Activated naive CD4-positive, alpha-beta T cell treated with anti-CD3 and anti-CD28 coated beads, Interleukin-2, amount 50 U/mL, for 16 hours (primary cell): ENCODE measurements at regions not wholly inside any gene's neighbourhood (a gene's known extent, or its start where the extent isn't known, plus 50 kb on each side); places are given as distances from the start of the nearest gene placed in this dataset.
"Not testable (repeated sequence)": the region's sequence is repeated elsewhere in the genome, so short reads cannot be mapped to it uniquely, and the experiment has no call there.

Experiments used
- DNase-seq: peaks from one replicate; pipeline ENCODE4 v3.0.0-alpha.2; 2020

DNA sequence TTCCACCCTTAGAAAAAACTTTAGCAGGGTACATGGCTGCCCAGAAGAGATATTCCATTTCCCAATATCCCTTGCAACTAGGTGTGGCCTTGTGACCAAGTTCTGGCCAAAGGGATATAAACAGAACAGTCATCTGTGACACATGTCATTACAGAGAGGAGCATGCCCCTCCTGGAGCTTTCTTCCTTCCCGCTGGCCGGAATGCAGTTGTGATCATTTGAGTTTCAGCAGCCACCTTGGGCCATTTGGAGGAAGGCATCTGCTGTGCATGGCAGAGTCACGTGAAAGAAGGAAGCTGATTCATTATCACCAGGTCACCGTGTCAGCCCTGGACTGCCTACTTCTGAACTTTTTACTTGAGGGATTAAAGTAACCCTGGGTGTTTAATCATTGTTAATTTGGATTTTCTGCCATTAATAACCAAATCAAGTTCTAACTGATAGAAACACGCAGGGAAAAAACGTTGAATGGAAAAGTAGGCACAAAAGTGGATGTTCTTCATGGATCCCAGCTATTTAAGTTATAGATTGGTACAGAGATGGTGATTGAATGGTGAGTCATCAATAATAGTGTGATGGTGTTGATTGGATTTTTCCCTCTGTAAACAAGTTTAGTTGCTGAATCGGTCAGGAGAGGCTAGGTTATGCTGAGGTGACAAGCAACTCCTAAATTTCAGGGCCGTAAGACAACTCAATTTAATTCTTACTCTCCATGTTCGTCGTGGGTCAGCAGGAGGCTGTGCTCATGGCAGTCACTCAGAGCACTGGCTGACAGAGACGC, 80.7 kb upstream of the CCDC167 start:
- no peak for DNase-seq

DNA sequence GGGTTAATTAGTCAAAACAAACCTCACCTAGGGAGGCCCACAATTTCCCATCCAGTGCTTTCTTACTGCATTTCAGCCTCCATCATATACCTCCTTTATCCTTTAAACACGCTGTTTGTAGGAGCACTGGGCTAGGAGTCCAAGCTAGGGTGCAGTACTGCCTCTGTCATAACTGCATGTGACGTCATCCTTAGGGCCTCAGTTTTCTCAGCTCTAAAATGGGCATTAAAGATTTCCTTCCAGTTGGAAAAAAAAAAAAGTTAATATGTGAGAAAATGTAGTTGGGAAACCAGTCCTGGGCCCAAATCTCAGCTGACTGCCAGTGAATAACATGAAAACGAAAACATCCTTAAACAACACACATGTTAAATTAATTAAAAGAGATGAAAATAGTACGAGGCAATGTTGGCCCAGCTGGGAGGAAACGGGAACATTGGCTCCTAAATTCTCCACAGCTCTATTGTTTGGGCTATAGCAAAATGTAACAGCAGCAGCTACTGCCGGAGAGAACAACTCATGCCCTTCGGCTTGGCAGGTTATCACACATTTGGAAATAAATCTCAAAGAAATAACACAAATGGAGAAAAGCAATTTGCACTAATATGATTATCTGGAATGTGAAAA, 79.9 kb upstream of the CCDC167 start:
- no peak for DNase-seq

DNA sequence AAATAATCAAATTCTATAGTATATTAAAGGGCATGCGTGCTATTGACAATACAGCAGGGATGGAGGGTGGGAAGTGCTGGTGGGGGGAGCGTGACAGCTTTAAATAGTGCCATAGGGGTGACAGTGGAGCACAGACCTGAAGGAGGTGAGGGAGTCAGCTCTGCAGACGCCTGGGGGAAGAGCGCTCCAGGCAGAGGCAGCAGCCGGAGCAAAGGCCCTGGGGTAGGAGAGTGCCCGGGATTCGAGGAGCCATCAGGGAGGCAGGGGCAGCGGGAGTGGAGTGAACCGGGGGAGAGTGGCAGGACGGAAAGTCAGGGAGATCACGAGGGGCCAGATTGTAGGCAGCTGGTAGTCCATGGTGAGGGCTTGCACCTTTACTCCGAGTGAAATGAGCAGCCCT, 78.4 kb upstream of the CCDC167 start:
- no peak for DNase-seq

DNA sequence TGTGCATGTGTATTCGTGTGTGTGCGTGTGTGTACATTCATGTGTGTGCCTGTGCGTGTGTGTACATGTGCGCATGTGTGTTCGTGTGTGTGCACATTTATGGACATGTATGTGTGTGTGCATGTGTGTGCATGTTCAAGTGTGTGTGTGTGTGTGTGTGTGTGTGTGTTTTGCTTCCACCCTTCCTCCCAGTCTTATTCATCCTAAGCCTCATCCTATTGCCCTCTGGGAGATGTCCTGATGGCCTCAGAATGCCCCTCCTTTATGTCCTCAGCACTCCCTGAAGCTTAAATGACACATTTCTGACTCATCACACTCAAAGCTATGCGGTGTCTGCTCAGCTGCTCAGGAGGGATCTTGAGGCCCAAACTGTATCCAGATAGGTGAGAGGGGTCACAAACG, 76.6 kb upstream of the CCDC167 start:
- DNase-seq, result no peak

DNA sequence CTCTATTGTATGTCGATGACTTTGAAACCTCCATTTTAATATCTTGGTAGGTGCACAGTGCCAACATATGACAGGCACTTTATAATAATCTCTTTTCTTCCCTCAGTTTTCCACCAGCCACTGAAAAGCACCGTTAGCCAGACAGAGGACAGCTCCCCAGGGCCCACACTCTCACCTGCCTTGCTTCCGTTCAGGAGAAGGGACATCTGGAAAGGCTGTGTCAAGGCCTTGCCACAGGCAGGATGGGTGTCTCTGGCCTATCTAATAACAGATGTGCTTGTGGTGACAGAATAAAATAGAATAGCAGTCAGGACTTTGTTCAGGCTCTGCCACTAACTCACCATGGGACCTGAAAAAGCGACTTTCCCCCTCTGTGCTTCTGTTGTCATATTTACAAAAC, 75.5 kb upstream of the CCDC167 start:
- no peak for DNase-seq

DNA sequence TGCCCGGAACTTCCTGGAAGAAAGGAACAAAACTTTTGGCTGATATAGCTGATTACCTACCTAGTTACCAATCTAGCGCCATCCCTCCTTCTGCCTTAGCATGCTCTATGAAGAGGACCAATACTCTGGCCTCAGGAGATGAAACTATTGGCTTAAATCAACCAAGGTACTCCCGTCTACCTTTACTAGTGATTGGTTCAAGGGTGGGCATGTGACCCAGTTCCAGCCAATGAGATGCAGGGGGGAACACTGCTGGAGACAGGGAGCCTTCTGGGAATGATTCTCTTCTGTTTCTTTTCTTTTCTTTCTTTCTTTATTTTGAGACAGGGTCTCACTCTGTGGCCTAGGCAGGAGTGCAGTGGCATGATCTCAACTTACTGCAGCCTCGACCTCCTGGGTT, 72.6 kb upstream of the CCDC167 start:
- DNase-seq, result no peak

DNA sequence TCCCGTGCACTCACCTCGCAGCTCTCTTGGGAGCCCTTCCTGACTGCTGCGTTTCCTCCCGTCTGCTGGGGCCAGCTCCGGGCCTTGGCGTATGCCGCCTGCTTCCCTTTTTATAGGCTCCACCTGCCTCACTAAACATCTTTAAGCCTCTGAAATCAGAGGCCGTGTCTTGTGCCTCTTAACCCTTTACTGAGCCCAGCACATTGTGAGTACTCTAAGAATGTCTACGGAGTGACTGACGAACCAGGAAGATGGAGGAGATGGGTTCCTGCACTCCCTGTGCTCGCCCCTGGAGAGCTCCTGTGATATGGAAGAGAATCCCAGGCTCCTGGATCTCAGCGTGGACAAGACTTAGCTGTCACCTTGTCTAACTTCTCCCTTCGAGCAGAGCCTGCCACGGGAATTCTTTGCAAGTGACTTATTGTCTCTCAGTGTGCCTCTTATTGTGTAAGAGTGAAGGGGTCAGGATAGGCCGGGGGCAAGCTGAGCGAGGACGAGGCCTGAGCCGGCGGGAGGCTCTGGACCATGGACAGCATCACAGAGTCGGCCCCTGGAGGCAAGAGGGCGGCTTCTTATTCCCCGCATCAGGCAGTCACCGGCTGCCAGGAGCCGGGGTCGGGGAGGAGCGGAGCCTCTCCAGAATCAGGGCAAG, 70.9 kb upstream of the CCDC167 start:
- no peak for DNase-seq

DNA sequence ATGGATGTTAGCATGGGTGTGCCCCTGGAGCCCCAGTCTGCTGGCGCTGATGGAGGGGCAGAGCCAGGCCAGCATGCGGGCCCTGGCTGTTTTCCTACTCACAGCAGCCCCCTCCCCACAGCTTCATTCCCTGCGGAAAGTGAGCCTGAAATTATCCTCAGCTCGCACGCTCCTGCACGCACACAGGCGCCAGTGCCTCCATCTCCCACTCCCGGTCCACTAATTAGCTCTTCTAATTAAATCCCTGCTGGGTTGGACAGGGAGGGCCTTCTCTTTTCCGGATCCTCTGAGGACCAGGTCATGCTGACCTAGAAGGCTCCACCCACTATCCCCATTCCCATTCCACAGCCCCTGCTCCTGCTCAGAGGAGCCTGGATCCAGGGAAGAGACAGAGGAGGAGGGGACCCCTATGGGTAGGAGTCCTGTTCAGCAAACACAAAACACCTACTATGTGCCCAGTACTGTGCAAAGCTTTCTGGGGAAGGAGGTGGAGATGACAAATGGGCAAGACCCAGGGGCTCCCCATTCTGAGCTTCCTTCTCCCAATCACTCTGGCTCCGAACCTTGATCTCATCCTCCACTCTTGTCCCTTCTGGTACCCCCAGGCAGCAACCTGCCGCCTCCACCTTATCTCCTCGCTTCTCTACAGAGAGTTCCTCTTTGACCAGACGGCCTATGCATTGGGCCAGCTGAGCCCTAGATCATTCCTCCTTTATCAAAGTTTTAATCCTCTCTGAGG, 70.2 kb upstream of the CCDC167 start:
- DNase-seq, result no peak

DNA sequence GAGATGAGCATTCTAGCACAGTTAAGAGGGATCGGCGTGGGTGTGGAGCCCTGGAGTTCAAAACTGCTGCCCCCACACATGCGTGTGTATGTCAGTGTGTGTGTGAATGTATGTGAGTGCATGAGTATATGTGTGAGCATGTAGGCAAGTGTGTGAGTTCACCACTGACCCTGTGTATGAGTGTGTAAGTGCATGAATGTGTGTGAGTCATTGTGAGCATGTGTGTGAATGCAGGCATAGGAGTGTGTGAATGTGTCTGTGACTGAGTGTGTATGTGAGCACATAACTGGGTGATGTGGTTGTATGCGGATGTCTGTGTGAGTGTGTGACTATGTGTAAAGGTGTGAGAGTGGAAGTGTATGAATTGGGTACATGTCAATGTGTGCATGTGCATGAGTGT, 69.6 kb upstream of the CCDC167 start:
- DNase-seq, result no peak

DNA sequence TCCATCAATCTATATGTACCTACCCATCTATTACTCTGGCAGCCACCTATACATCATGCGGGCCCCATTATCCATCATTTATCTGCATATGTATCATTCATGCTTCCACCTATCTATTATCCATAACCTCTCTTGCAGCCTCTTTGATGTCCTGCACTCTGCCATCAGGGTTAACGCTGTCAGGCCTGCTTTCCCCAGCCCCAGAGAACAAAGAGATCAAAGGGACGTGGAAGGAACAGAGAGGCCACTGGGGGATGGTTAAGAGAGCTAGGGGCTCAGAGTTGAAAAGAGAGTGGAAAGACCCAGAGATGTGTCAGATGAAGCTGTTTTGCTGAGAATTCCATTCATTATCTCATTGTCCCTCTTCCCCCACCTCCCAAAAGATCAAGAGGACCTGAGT, 67.3 kb upstream of the CCDC167 start:
- DNase-seq, result no peak

DNA sequence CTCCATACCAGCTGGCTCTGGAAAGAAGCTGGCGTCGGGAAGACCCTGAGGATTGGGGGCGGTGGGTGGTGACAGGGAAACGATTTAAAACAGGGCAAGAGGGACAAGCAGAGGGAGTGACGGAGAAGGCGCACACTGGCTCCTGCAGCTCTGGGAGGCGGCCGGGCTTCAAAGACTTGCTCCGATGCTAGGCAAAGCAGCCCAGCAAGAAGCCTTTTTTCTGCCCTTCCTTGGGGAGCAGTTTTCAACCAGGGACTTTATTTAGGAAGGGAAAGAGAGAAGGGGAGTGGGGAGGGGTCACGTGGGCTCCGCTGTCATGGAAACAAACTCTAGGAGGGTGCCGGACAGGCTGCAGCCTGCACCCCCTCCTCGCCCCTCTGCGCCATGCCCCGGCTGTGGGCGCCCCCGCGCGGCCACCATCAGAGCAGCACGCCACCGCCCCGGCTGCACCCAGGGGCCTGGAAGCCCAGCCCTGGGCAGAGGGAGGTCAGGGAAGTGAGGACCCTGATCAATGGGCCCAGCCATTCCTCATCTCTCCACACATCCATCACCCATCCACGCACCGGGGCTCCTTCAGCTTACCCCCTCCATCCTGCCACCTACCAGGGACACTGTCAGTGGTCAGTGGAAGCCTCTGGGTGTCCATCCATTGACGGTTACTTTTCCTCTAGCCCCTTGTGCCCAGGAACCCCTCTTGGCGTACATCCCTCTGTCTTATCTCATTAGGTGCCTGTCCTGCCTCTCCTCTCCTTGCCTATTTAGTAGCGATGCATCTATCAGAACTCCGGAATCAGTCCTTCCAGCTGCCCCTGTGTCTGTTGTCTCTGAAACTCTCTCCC, 66.6 kb upstream of the CCDC167 start:
- DNase-seq, result peak; percentile 75

DNA sequence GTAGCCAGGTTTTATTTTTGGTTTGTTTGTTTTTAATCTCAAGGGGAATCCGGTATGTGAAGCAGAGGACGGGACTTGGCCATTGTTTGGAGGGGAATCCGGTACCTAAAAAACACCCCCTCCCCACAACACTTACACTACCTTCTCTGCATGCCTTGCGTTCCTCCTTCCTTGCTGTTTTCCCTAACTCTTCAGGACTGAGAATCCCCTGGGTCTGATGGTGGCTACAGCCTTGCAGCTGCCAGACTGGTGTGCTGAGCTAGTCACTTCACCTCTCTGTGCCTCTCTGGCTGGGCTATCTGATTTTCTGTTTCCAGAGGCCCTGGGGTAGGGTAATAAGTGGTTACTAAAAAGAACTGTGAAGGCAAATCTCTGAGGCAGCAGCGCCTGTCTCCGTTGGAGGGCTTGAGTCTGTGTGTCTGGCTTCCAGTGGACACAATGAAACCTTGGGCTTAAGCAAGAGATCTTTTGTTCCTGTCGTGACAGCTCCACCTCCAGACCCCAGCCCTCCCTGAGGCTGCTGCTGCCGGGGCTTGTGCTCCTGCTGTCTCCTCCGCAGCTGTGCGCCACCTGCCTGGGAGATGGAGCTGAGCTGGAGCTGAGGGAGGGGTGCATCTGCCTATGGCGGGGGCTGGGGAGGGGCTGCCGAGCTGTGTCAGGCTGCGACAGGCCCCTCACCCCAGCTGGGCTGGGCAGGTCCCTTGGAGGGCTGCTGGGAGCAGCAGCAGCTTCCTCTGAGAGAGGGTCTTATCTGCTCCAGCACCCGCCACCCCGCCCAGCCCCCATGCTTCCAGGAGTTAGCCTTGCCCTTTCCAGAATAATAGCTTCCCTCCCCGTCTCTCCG, 65.8 kb upstream of the CCDC167 start:
- no peak for DNase-seq

DNA sequence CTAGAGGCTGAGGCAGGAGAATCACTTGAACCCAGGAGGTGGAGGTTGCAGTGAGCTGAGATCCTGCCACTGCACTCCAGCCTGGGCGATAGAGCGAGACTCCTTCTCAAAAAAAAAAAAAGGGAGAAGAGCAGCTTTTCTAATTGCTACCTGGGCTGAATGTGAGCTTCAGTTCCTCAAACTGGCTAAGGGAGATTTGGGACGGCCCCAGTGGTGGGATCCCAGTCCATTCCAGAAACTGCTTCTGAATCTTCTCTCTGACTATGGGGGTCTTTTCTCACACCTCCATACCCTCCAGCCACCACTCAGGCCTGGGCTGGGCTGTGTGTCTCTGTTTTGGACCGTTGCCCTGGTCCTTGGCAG, 63.2 kb upstream of the CCDC167 start:
- not testable (repeated sequence) for DNase-seq

DNA sequence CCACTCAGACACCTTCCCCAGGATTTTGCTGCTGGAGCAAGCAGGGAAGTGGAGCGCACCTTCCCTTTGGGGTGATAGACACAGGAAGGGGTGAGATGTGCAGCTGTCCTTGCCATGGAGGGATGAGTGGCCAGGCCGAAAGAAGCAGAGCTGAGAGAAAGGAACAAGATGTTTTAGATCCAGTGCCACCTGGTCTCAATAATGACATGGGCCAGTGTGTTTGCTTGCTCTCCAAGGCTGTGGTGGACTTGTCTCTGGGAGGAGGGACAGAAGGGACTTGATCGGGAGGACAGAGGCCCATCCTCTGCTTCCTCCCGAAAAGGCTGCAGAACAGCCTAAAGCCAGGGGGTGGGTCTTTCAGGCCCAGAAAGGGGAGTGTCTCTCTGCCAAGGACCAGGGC, 61.7 kb upstream of the CCDC167 start:
- DNase-seq, result no peak

DNA sequence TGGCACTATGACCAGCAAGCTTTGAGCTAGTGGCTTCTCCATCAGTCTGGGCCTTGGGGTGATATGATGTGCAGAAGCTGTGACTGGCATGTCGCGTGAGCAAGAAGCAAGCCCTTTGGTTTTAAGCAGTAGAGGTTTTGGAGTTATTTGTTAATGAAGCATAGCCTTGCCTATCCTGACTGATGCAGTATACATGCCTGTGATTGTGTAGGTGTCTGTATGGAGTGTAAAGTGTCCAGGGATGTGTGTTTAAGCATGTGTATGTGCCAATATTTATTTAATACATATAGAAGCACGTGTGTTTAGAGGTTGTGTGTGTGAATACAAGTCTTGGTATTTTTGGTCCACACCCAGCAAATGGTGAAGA, 61.0 kb upstream of the CCDC167 start:
- no peak for DNase-seq

DNA sequence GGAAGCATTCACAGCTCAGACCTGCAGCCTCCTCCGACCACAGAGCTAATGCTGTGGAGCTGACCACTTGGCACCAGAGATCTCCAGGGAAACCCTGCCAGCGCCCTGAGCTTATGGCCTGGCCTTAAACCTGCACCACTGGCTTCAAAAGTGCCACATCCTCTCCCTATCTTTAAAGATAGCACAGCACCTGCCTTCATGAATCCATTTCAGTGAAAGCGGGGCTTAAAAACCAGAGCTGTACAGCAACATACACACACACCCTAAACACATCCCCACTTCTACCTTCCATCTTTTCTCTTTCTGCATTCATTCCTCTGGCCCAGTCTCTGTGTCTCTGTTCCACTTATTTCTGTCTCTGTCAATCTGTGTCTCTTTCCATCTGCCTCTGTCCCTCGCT, 59.8 kb upstream of the CCDC167 start:
- no peak for DNase-seq

DNA sequence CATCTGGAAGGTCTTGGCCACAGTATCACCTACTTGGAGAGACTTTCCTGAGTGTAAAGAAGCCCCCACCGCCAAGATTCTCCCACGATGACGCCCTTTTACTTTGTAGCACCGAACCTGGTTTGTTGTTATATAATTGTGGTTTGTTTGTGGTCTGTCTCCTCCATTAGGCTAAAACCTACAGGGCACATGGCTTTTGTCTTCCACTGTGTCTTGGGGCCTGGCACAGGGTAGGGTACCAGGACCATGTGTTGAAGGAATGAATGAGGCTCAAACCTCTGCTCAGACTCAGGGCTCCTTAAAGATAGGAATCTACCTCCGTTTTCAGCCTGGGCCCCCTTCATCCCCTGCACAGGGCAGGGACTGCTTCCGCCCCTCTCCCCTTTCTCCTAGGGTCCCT, 59.4 kb upstream of the CCDC167 start:
- DNase-seq, result no peak

DNA sequence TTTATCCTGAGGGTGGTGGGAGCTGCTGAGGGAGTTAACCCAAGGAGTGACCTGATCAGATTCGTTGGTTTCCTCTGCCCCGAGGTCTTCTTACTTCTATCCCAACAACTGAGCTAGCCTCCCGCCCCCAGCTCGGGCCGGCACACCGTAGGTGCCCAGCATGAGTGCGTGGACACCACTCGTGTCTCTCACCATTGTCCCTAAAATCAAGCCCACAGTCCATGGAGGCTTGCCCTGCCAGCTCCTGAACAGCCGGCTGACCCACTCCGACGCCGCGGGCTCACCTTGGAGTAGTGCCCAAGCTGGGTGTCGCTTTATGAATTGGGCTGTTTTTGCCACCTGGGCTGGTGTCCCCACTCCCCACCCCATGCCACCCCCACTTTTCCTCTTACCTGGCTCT, 59.0 kb upstream of the CCDC167 start:
- DNase-seq, result no peak

DNA sequence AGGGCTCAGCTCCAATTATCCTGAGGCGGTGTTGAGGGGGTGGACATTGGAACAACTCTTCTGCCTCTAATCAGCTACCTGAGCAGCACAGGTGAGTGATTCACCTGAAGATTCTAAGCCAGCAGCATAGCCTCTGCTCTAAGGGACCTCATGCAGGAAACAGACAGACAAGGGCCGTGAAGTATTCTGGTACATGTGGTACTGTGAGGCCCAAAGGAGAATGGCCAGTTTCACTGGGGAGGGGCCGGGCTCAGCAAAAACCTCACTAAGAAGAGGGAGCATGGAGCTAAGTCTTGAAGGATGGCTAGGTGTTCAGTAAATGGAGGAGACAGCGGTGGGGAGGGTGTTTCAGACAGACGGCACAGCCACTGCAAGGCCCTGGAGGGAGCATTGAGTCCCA, 58.5 kb upstream of the CCDC167 start:
- no peak for DNase-seq

DNA sequence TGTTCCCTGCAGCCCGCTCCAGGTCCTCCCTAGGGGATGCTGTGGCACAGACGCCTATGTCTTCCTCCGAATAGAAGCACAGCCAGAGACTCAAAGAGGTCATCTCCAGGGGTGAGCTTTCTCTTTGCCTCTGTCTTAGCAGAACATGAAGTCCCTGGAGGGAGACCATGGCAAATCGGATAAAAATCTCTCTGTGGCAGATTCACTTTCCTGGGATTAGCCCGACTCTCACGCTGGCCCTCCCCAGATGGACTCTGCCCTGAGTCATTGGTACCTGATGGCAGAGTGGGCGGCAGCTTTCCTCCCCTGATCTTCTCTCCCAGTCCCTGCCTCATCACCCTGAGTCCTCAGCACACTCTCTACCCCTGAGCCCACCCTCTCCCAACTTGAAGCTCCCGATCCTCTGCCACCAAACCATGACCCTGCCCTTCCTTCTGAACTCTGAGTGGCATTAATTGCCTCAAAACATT, 58.0 kb upstream of the CCDC167 start:
- DNase-seq, result no peak

DNA sequence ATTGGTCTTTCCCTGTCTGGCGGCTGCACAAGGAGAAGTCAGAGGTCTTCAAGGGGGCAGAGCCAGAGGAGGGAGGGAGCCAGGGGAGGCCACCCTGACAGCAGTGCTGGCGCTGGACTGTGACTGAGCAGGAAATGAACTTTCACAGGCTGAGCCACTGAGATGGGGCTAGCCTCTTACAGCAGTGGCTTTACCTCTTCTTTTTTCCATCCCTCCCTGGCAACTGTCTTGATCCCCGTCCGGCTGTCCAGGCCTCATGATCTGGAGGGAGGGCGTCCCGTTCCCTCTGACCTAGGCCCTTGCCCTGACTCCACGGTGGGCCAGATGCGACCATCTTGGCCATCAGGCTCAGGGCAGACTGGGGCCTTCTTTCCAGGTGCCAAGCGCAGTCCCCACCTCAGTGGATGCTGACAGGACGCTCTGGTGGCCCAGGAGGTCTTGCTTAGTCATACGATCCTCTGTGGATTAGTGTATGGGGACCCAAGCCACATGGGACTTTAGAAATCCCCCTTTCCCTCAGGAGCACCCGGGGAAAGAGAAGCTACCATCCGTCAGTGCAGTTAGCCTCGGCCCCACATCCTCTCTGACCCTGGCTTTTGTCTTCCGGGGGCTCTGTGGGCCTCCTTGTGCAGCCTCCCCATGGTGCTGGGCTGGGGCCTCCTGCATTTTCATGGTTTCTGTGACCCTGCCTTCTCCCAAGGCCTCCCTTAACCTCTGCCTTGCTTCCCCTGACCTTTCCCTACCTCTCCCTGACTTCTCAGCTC, 57.4 kb upstream of the CCDC167 start:
- no peak for DNase-seq
